ENCODE measurements at regions not wholly inside any gene's neighbourhood (a gene's known extent, or its start where the extent isn't known, plus 50 kb on each side); places are given as distances from the start of the nearest gene placed in this dataset.

DNA sequence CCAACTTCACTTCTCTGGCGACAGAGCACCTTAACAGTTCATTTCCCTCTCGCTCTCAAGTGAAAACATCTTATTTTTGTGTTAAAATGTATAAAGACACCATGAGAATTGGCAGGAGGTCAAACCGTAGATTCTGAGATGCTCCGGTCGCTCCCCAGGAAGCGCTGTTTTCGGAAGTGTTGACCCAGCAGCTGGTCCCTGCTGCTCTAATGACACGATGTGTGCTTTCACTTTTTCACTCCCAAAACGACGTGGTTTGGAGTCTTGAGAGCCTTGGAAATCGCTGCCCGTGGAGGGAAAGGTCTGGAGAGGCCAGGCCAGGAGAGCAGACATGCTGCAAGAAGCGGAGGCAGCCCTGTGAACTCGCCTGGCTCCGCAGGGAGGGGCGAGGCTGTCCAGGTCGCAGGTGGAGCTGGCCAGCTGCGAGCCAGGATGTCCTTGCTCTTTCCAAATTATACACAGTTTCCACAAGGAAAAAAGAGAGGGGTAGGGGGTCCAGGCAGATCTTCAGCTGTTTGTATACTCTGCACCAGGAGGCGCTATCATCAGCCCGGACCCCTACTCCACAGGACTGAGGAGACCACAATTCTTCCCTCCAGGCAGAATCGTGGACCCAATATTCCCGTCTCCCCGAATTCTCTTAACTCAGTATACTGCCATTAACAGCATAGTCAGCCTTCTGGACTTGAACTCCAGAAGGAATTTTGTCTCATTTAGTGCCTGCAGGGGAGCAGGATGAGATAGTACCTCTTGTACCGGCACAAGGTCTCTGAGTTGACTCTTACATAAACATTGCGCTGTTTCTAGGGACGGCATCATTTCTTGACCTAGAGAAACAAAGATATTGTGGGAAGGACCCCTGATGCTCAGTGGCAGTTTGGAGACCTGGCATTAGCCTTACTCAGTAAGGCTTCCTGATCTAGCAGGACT lies 248.6 kb upstream of the ANKRD55 start:
- DNase-seq (ENCODE audit: low read depth): no peak

- no peak for DNase-seq (ENCODE audit: low read depth)
These were observed 247.7 kb upstream of the ANKRD55 start for GRCh38 chr5:56480705-56481427.

DNA sequence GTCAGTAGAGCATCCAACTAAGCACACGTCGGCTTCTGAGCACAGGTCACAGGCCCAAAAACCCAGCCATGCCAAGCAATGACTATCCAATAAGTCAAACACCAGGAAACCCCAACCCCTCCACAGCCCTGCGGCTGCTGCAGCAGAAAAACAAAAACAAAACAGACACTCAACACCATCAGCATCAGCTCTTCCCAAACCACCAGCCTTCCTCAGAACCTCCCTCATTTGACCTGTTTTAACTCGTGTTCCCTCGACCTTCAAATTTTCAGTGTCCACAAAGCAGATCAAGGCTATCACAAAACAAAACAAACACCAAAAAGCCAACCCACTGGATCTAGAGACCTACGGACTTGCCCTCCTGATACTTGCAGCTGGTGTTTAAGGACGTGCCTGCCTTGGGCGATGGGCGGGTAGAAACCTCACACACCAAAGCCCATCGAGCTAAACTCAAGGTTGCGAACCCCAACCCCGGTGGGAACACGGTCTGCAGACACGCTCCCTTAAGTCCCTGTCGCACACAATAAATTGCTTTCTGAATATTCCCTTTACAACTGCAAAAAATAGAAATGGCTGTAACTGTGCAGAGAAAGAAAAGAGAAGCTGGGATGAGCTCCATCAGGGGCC lies 247.1 kb upstream of the ANKRD55 start:
- DNase-seq (ENCODE audit: low read depth): no peak

DNA sequence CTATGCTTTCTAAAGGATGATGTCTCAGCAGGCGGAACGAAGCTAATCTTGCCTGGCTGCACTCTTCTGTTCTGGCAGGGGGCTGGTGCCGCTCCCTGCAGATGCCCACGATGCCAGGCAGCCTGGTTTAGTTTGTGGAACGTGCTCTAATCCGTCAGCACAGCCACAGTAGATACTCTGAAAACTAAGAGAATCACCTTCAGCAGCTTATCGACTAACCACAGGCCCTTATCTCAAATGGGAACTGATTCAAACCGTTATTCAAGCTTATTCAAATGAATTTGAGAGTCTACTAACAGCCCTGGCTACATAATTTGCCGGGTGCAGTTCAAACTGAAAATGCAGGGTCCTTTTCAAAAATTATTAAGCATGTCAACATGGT lies 246.6 kb upstream of the ANKRD55 start:
- no peak for DNase-seq (ENCODE audit: low read depth)

DNA sequence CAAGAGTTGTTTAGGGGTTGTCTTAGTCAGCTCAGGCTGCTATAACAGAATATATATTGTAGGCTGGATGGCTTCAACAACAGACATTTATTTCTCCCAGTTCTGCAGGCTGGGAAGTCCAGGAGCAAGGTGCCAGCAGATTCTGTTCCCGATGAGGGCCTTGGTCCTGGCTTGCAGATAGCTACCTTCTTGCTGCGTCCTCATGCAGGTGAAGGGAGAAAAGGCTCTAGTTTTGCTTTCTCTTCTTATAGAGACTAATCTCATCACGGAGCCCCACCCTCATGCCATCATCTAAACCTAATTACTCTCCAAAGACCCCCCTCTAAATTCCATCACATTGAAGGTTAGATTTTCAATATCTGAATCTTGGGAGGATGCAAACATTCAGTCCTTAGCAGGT lies 246.0 kb upstream of the ANKRD55 start:
- DNase-seq (ENCODE audit: low read depth): no peak

DNA sequence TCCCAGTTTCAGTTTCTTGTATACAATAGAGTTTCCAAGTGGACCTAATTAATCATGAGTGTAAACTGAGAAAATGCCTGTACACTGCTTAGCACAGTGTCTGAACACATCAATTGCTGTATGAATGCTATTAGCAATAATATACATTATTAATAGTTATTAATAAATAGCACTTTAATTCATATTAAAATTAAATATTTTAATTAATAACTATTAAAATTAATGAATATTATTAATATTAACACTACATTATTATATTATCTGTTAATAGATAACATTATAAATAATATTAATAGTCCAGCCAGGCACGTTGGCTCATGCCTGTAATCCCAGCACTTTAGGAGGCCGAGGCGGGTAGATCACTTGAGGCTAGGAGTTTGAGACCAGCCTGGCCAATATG lies 244.9 kb upstream of the ANKRD55 start:
- no peak for DNase-seq (ENCODE audit: low read depth)

GRCh38 chr5:56476487-56476856 lies 243.3 kb upstream of the ANKRD55 start:
- no peak for DNase-seq (ENCODE audit: low read depth)

DNA sequence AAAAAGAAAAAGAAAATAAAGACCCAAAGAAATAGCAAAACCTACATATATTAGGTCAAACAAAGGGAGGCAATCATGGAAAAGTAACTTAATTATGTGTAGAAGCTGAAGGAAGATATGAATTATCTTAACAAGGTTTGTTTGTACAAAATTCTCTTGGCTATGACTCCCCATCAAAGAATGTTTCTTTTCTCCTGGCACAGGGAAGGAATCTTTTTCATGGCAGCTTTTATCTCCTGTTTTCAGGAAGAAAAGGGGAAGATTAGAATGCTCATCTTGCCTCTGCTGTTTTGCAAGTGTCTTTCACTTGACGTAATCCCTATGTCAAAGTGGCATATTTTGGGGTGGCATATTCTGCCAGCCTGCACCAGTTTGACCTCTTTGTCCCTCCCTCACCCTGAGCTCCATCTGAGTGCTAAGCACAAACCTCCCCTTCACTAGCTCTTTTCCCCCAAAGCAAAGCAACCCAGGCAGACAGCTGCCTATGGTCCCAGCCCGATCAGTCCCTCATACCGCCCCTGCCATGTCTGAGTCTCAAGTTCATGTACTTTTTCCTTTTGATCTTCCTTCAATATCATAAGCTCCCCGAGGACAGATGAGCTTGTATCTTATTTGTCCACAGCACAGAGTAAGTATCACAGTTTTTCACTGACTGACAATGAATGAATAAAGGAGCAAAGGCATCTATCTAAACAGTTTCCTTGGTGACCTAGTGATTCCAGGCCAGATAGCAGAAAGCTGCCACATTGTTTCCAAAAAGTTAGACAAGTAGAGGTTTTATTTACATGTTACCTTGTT lies 242.8 kb upstream of the ANKRD55 start:
- DNase-seq (ENCODE audit: low read depth): no peak

- no peak for DNase-seq (ENCODE audit: low read depth)
These were observed 238.6 kb upstream of the ANKRD55 start for GRCh38 chr5:56471707-56472106.

DNA sequence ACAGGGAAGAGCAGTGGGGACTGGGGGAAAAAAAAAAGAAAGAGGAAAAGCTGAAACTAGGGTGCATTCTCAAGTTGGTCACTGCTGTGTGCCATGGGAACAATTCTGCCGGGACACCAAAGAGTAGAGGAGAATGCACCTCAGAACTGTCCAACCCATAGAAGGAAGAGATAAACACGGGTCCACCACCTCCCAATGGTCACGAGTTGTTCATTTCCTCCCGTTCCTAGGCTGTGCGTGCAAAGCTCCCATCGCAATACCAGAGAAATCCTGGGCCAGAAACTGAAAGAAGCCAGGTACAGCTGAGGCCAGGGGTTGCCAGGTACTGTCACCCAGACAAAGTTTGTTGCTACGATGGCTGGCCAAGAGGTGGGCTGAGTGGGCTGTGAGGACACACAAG lies 236.9 kb upstream of the ANKRD55 start:
- DNase-seq (ENCODE audit: low read depth): no peak

GRCh38 chr5:56468277-56468676 lies 235.1 kb upstream of the ANKRD55 start:
- DNase-seq (ENCODE audit: low read depth): no peak

- no peak for DNase-seq (ENCODE audit: low read depth)
These were observed 234.1 kb upstream of the ANKRD55 start for GRCh38 chr5:56467176-56467717.

- no peak for DNase-seq (ENCODE audit: low read depth)
These were observed 233.1 kb upstream of the ANKRD55 start for GRCh38 chr5:56466136-56466816.

DNA sequence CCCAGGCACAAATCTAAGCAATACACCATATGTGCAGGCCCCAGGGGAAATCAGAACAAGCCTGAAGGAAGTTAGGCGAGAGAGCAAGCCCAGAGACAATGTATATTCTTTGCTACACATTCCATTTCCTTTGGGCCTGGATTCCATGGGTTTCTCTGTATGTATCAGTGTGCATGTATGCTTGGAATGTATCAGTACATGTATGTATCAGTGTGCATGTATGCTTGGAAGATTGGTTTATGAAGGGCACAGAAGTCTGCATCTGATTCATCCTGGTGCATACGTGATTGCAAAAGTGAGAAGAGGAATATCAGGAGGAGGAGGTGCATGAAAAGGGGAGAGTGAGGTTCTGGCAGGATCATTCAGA lies 232.6 kb upstream of the ANKRD55 start:
- DNase-seq (ENCODE audit: low read depth): no peak

DNA sequence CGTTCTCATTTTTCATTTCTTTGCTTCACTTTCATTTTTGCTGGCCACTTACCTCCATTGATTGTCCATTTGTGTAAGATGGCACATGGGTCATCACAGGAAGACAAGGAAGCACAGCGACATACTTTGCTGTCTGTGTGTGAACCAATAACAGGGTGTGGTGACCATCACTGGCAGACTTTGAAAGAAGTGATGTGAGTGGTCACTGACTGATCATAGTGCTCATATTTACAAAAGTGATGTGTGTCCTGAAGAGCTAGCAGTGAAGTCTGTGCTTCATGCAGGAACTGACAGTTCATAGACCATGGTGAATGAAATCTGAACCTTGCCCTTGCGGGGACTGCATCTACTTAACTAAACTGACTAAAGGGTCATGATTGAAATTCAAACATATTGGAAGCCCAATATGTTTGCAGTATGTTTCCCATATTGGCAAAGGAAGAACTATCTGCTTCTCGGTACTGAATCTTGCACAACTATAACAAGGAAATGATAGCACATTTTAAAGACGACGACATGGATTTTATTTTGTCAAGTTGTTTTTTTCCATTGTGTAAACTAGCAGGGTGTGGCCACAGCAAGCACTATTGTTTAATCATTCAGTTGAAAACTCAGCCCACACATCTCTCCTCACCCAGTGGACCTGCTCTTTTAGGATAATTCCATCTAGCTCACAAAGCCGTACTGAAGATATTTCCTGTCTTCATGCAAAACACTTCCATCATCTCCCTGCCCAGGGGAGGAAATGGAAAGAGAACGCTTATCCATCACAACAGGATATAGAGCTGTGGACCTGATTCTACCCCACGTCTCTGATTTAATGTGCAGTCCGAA lies 232.0 kb upstream of the ANKRD55 start:
- DNase-seq (ENCODE audit: low read depth): no peak

DNA sequence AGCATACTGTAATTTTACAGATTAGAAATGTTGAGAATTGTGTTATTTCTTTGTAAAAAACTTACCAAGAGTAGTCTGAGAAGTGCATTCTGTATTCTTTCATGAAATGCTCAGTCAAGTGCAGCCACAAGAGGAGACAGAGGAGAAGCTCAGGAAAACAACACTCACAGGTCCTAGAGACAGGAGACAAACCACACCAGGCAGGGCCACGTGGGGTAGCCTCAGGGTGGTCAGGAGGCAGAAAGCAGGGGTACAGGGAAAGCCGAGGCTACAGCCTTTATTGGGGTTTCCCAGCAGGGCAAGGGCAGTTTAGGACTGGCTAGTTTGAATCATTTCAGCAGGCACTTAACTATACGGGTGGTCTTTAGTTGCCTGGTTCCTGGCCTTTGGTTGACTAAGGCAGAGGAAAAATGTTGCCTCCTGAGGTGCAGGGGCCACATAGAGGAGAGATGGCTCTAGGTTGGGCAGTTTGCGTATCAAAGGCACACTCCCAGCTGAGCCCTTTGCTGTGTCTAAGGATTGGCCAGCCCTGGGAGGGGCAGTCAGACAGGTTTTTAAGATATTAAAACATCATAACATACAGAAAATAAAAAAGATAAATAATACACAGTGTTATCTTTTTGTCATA lies 230.9 kb upstream of the ANKRD55 start:
- DNase-seq (ENCODE audit: low read depth): no peak

GRCh38 chr5:56461584-56461983 lies 228.5 kb upstream of the ANKRD55 start:
- no peak for DNase-seq (ENCODE audit: low read depth)

- no peak for DNase-seq (ENCODE audit: low read depth)
These were observed 227.6 kb upstream of the ANKRD55 start for GRCh38 chr5:56460681-56461191.

DNA sequence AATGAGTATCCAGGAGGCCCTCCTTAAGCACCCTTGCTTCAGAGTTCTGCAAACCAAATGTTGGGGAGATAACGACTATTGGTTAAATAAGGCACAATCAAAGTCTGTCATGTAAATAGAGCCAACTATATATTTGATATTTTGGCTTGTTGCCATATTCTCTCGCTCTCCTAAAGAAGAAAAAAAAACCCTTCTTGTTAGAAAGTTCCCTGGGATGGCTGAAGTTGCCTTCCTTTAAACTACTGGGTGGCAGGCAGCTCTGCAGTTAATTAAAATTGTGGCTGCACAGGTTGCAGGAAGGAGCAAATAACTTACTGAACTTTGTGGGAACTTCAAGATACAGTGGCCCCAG lies 227.0 kb upstream of the ANKRD55 start:
- DNase-seq (ENCODE audit: low read depth): no peak

All from activated gamma-delta T cell treated with anti-CD3 and anti-CD28 coated beads, Interleukin-2, amount 50 U/mL, for 16 hours (primary cell).